Activated naive CD8-positive, alpha-beta T cell (primary cell): ENCODE measurements at regions not wholly inside any gene's neighbourhood (a gene's known extent, or its start where the extent isn't known, plus 50 kb on each side); places are given as distances from the start of the nearest gene placed in this dataset.

Experiments
- H3K27ac Mint-ChIP-seq: one replicate; pipeline ENCODE4 v1.8.0; 2021; ENCODE audit warnings: mixed read lengths
- H3K27me3 Mint-ChIP-seq: one replicate; pipeline ENCODE4 v1.8.0; 2021; ENCODE audit warnings: mixed read lengths
- H3K36me3 Mint-ChIP-seq: one replicate; pipeline ENCODE4 v1.8.0; 2021; ENCODE audit warnings: mixed read lengths
- H3K4me1 Mint-ChIP-seq: one replicate; pipeline ENCODE4 v1.8.0; 2021; ENCODE audit warnings: low read depth, mixed read lengths
- H3K4me3 Mint-ChIP-seq: one replicate; pipeline ENCODE4 v1.8.0; 2021; ENCODE audit warnings: mild to moderate bottlenecking, mixed read lengths
- H3K9me3 Mint-ChIP-seq: one replicate; pipeline ENCODE4 v1.8.0; 2021; ENCODE audit warnings: low read depth, mixed read lengths

DNA sequence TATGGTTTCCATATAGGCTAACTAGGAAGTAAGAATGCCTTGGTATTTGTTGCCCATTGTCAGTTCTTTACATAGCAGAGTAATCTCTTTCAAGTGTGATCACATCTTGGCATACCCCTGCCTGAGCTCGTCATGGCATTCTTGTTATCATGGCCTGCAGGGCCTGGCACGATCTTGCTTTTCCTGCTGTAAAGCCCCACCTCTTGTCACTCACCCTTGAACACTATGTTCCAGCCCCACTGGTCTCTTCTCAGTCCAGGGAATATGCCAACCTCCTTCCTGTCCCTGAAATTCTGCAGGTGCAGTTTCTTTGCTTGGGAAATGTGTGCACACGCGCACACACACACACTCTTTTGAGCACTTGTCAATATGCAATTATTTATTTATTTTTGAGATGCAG, 250.2 kb upstream of the DMRT1 start:
- no peaks in the 10 kb centered on the region for H3K27me3 Mint-ChIP-seq
- H3K36me3 Mint-ChIP-seq: peaks cover 2% of the 10 kb centered on the region
- H3K4me1 Mint-ChIP-seq: no peaks in the 10 kb centered on the region
- no peak overlapping the region for H3K4me3 Mint-ChIP-seq
- no peaks in the 10 kb centered on the region for H3K9me3 Mint-ChIP-seq
- no peak overlapping the region for H3K27ac Mint-ChIP-seq

DNA sequence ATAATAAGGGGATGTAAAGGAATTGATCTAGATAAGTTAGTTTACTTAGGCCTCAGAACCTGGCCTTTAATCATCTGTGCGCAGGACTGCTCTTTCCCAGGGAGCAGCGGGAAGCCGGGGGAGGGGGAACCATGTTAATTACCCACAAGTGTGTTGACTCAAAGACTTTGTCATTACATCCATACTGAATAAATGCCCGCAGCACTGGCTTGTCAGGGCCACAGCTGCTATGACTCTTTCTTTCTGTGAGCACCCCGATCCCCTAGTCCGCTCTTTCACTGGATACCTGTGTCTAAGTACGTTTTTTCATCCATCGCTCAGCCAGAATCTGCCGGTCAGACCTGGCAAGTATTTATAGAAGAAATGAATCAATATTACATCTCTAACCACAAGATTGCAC, 249.3 kb upstream of the DMRT1 start:
- Mint-ChIP-seq H3K4me3 (no peak overlapping the region), H3K27me3 (no peaks in the 10 kb centered on the region), H3K36me3 (peaks cover 2% of the 10 kb centered on the region), H3K4me1 (no peaks in the 10 kb centered on the region), H3K27ac (no peak overlapping the region), H3K9me3 (no peaks in the 10 kb centered on the region)

DNA sequence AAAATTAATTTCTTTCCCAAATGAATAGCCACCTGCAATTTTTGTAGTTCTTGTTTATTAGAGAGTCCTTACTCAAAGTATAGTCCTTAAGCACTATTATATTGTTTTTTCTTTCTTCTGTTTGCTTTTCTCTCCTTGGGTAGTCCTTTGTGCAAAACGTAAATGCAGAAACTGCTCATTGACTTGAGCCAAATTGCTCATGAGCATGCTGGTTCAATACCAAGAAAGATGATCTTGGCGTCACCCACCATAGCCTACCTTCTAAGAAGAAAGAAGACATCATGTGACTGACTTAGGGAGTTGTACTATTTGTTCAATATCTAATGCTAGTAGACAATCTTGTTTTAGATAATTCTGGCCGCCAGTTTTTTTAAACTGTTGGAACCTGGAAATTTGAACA, 248.8 kb upstream of the DMRT1 start:
- Mint-ChIP-seq H3K27ac (no peak overlapping the region), H3K4me1 (no peaks in the 10 kb centered on the region), H3K9me3 (no peaks in the 10 kb centered on the region), H3K36me3 (peaks cover 2% of the 10 kb centered on the region), H3K27me3 (no peaks in the 10 kb centered on the region), H3K4me3 (no peak overlapping the region)

DNA sequence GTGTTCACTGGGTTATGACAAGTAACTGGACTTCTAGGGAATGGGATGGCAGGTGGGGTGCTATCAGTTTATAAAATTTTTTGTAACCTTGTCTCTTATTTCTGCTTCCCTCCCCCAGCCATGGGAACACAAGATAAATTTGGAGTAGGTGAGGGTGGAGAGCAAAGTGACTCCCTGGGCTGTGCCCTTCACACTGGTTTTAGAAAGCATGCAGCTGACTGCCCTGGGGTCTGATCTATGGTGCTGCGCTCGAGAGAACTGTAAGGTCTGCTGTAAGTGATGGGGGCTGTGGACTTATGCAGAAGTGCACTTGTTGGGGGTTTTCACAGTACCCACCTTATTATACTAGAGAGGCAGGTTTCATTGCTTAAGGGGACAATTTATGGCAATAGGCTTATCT, 247.7 kb upstream of the DMRT1 start:
- no peak overlapping the region for H3K4me3 Mint-ChIP-seq
- no peaks in the 10 kb centered on the region for H3K9me3 Mint-ChIP-seq
- H3K27me3 Mint-ChIP-seq: no peaks in the 10 kb centered on the region
- H3K4me1 Mint-ChIP-seq: no peaks in the 10 kb centered on the region
- no peak overlapping the region for H3K27ac Mint-ChIP-seq
- peaks cover 2% of the 10 kb centered on the region for H3K36me3 Mint-ChIP-seq

- H3K4me1 Mint-ChIP-seq: no peaks in the 10 kb centered on the region
Measured at GRCh38 chr9:596703-597102, 244.8 kb upstream of the DMRT1 start.

GRCh38 chr9:600006-600405, 241.5 kb upstream of the DMRT1 start:
- Mint-ChIP-seq H3K36me3 (peaks cover 4% of the 10 kb centered on the region), H3K27ac (no peak overlapping the region), H3K9me3 (no peaks in the 10 kb centered on the region), H3K4me1 (no peaks in the 10 kb centered on the region), H3K4me3 (no peak overlapping the region), H3K27me3 (peaks cover 5% of the 10 kb centered on the region)

More at GRCh38 chr9:596703-597102, 244.8 kb upstream of the DMRT1 start:
- H3K9me3 Mint-ChIP-seq: no peaks in the 10 kb centered on the region
- H3K27ac Mint-ChIP-seq: no peak overlapping the region
- H3K4me3 Mint-ChIP-seq: no peak overlapping the region
- peaks cover 2% of the 10 kb centered on the region for H3K36me3 Mint-ChIP-seq
- peaks cover 3% of the 10 kb centered on the region for H3K27me3 Mint-ChIP-seq

DNA sequence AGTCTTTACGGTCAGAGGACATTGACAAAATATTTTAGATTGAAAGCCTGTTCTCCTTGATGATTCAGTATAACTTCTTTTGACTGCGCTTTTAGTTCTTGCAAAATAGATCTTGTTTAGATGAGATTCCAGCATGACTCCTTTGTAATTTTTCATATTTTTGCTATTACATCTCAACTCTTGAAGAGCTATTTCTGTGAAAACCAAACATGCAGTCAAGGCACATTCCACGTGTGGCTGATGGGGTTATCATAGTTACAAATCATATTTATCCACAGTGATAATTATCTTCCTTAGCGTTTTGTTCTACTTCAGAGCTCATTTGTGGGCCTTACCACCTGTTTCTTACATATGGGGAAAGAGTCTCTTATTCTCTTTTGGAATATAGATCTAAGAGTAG, 238.8 kb upstream of the DMRT1 start:
- Mint-ChIP-seq H3K9me3 (no peaks in the 10 kb centered on the region), H3K27ac (no peak overlapping the region), H3K27me3 (peaks cover 5% of the 10 kb centered on the region), H3K4me1 (no peaks in the 10 kb centered on the region), H3K4me3 (no peak overlapping the region), H3K36me3 (peaks cover 4% of the 10 kb centered on the region)

DNA sequence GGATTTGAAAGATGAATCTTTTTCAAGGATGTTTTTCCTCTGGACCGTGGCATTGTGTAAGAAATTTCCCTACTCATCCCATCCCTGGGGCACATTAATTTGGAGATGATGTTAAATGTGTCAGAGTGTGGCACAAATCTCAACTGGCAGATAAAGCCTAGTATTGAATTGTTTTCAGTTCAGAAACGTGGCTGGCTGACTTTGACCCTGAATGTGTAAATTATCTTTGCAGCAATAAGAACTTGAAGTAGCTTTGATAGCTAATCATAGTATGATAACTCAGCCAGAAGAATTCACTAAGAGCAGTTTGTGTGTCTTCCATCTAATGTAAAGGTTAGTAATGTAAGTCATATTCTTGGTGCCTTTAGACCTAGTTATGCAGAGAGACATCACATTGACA, 238.4 kb upstream of the DMRT1 start:
- H3K9me3 Mint-ChIP-seq: no peaks in the 10 kb centered on the region
- no peaks in the 10 kb centered on the region for H3K4me1 Mint-ChIP-seq
- peaks cover 5% of the 10 kb centered on the region for H3K27me3 Mint-ChIP-seq
- H3K36me3 Mint-ChIP-seq: peaks cover 4% of the 10 kb centered on the region
- no peak overlapping the region for H3K4me3 Mint-ChIP-seq
- H3K27ac Mint-ChIP-seq: no peak overlapping the region

DNA sequence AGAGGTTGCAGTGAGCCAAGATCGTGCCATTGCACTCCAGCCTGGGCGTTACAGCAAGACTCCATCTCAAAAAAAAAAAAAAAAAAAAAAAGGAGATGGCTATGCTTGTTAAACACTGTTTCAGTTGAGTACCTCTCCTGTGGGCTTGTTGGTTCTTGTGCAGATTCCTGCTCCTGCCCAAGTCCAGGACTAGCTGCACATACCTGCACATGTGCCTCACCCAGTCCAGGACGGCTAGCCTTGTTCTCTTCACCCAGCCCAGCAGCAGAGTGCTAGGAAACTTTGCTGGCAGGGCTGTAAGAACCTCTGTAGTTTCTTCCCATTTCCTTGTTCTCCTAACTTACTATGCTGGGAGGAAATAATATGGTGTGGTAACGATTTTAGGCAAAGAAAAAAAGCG, 234.1 kb upstream of the DMRT1 start:
- Mint-ChIP-seq H3K4me1 (no peaks in the 10 kb centered on the region), H3K36me3 (peaks cover 4% of the 10 kb centered on the region), H3K9me3 (no peaks in the 10 kb centered on the region), H3K4me3 (no peak overlapping the region), H3K27me3 (no peaks in the 10 kb centered on the region), H3K27ac (no peak overlapping the region)

- Mint-ChIP-seq H3K9me3 (no peaks in the 10 kb centered on the region), H3K27me3 (no peaks in the 10 kb centered on the region), H3K4me3 (no peak overlapping the region), H3K36me3 (no peaks in the 10 kb centered on the region), H3K27ac (no peak overlapping the region), H3K4me1 (peaks cover 4% of the 10 kb centered on the region)
Measured at GRCh38 chr9:613771-614347, 227.6 kb upstream of the DMRT1 start.

DNA sequence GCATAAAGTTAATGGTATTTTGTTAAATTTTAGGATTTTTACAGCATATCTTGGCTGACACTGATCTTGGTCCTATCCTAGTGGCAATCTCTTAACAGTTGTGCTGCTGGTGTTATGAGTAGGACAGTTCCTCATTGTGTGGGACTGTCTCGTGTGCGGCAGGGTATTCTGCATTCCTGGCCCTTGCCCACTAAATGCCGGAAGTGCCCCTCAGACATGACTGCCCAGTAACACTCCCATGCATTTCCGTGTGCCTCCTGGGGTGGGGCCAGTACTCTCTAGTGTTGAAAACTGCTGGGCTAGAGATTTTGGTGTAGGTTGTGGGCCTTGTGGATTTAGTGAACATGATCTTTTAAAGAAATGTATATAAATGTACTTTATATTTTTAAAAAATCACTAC, 227.1 kb upstream of the DMRT1 start:
- peaks cover 4% of the 10 kb centered on the region for H3K4me1 Mint-ChIP-seq
- no peak overlapping the region for H3K27ac Mint-ChIP-seq
- no peaks in the 10 kb centered on the region for H3K36me3 Mint-ChIP-seq
- no peaks in the 10 kb centered on the region for H3K27me3 Mint-ChIP-seq
- H3K9me3 Mint-ChIP-seq: no peaks in the 10 kb centered on the region
- H3K4me3 Mint-ChIP-seq: no peak overlapping the region

DNA sequence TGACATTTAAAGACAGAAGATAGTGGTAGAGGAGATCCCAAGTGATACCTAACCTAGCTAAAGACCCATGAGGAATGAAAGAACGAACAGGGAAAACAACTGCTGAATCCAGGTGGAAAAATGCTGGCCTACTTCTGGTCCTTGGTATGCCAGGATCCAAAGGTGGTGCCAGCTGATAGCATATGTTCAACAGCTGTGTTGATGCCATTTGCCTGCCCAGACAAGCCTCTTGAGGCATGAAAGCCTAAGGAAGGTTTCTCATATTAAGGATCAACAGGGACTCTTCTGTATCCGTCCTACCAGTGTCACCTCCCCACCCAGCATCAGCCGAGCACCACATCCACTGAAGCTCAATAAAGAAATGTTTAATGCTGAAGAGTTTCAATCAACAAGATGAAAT, 225.7 kb upstream of the DMRT1 start:
- Mint-ChIP-seq H3K27ac (no peak overlapping the region), H3K4me1 (peaks cover 4% of the 10 kb centered on the region)

GRCh38 chr9:616694-617093, 224.8 kb upstream of the DMRT1 start:
- no peak overlapping the region for H3K27ac Mint-ChIP-seq
- H3K4me1 Mint-ChIP-seq: peaks cover 4% of the 10 kb centered on the region
- H3K36me3 Mint-ChIP-seq: no peaks in the 10 kb centered on the region
- no peaks in the 10 kb centered on the region for H3K9me3 Mint-ChIP-seq
- H3K4me3 Mint-ChIP-seq: no peak overlapping the region
- no peaks in the 10 kb centered on the region for H3K27me3 Mint-ChIP-seq

More for the DNA sequence above, 225.7 kb upstream of the DMRT1 start:
- Mint-ChIP-seq H3K9me3 (no peaks in the 10 kb centered on the region), H3K4me3 (no peak overlapping the region), H3K36me3 (no peaks in the 10 kb centered on the region), H3K27me3 (no peaks in the 10 kb centered on the region)

- H3K9me3 Mint-ChIP-seq: no peaks in the 10 kb centered on the region
- no peak overlapping the region for H3K4me3 Mint-ChIP-seq
- H3K36me3 Mint-ChIP-seq: no peaks in the 10 kb centered on the region
- no peaks in the 10 kb centered on the region for H3K27me3 Mint-ChIP-seq
- peaks cover 4% of the 10 kb centered on the region for H3K4me1 Mint-ChIP-seq
- no peak overlapping the region for H3K27ac Mint-ChIP-seq
Measured at GRCh38 chr9:617445-618085, 223.9 kb upstream of the DMRT1 start.

DNA sequence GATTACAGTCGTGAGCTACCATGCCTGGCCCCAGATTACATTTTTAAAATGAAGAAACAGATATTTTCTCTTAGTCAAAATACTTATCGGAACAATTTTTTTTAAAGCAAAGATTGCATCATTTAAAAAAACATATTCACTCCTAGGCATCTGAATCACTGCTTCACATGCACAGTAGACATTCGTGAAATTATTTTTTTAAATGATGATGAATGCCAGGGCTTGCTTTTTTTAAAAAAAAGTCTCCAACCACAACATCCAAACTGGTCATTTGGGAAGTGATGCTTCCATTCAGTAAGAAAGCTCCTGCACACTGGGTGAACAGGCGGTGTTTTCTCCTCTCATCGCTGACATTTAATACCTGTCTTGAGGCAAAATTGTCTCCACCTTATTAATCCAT, 223.0 kb upstream of the DMRT1 start:
- Mint-ChIP-seq H3K27ac (no peak overlapping the region), H3K9me3 (no peaks in the 10 kb centered on the region), H3K4me3 (no peak overlapping the region), H3K27me3 (no peaks in the 10 kb centered on the region), H3K4me1 (peaks cover 4% of the 10 kb centered on the region), H3K36me3 (no peaks in the 10 kb centered on the region)

DNA sequence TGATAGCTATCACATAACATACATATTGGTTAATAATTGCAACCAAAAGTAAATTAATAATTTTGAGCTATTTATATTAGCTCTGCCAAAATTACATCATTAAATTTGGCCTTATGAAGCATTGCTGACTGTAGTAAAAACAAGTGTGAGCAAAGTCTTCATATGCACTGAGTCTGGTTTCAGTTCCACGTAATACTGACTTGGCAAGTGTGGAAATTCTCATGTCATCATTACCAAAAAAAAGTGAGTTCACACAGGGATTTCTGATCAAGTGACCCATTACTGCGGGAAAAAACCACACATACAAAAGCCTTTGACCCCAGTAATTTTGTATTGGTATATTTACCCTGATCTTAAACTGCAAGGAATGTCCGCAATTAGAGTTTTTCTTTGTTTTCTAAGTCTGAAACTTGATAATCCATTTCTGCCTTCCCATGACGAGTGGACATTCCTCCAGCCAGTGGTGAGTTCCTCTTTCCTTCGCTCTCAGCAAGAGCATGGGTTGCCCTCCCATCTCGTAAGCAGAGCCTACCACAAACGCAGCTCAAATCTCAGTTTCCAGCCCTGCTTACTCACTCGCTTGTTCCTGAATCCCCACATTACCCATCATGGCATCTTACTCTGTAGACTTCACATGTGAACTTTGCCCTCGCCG, 220.2 kb upstream of the DMRT1 start:
- Mint-ChIP-seq H3K36me3 (no peaks in the 10 kb centered on the region), H3K4me1 (no peaks in the 10 kb centered on the region), H3K9me3 (no peaks in the 10 kb centered on the region), H3K4me3 (no peak overlapping the region), H3K27ac (no peak overlapping the region), H3K27me3 (no peaks in the 10 kb centered on the region)
